Natural killer cell (primary cell): ENCODE measurements at regions not wholly inside any gene's neighbourhood (a gene's known extent, or its start where the extent isn't known, plus 50 kb on each side); places are given as distances from the start of the nearest gene placed in this dataset.
A peak's percentile ranks its signal among the peaks of the same experiment; 100 is the strongest.

ENCODE experiments used
- ATAC-seq, 3 donors: fragments of 150-1000 bp in 2 of 3; fragments of 200-7000 bp in 1 of 3; cut with Tn5 transposase; 1 replicate in 1 of 3; 2 replicates in 2 of 3; pipeline ENCODE4 v1.10.0; 2021; ENCODE audit warnings: mild to moderate bottlenecking in 2 of 3, moderate library complexity in 2 of 3
- DNase-seq, 2 donors: peaks; one replicate each; pipeline versions ENCODE4 v3.0.0 to v3.0.0-alpha.2; 2013 to 2021; ENCODE audit warnings: mixed read lengths in 1 of 2
- H3K27ac ChIP-seq: one replicate; pipeline ENCODE4 v1.5.1; 2013; ENCODE audit warnings: mild to moderate bottlenecking, low read length
- H3K27me3 ChIP-seq: one replicate; pipeline ENCODE4 v1.6.1; 2013; ENCODE audit warnings: low read length; ENCODE audit not compliant: control insufficient read depth, insufficient read depth
- H3K36me3 ChIP-seq: one replicate; pipeline ENCODE4 v1.6.1; 2013; ENCODE audit warnings: low read length; ENCODE audit not compliant: control insufficient read depth, insufficient read depth
- H3K4me1 ChIP-seq: one replicate; pipeline ENCODE4 v1.6.1; 2013; ENCODE audit warnings: low read length; ENCODE audit not compliant: control insufficient read depth, insufficient read depth
- H3K4me3 ChIP-seq: one replicate; pipeline ENCODE4 v1.5.1; 2013; ENCODE audit warnings: low read length
- H3K9me3 ChIP-seq: one replicate; pipeline ENCODE4 v1.6.1; 2013; ENCODE audit warnings: low read length; ENCODE audit not compliant: control insufficient read depth, insufficient read depth
- H3K27ac Mint-ChIP-seq, 2 donors: one replicate each; pipeline ENCODE4 v1.8.0; 2022; ENCODE audit warnings: mild to moderate bottlenecking in 2 of 2, mixed read lengths in 2 of 2, moderate library complexity in 1 of 2
- H3K27me3 Mint-ChIP-seq, 2 donors: one replicate each; pipeline ENCODE4 v1.8.0; 2022; ENCODE audit warnings: low read depth in 2 of 2, mixed read lengths in 2 of 2
- H3K36me3 Mint-ChIP-seq: one replicate; pipeline ENCODE4 v1.8.0; 2022; ENCODE audit warnings: mixed read lengths
- H3K4me1 Mint-ChIP-seq, 2 donors: one replicate each; pipeline ENCODE4 v1.8.0; 2022; ENCODE audit warnings: mixed read lengths in 2 of 2
- H3K4me3 Mint-ChIP-seq: one replicate; pipeline ENCODE4 v1.8.0; 2022; ENCODE audit warnings: mild to moderate bottlenecking, moderate library complexity, mixed read lengths
- H3K9me3 Mint-ChIP-seq, 2 donors: one replicate each; pipeline ENCODE4 v1.8.0; 2022; ENCODE audit warnings: mixed read lengths in 2 of 2
- CTCF ChIP-seq: fragments of 200-600 bp; IDR thresholded peaks from one replicate; pipeline ENCODE4 v1.8.0; 2022; ENCODE audit warnings: antibody characterized with exemption
- WGBS: methylation state at CpG from one replicate; pipeline ENCODE4 v1.1.7; 2013; ENCODE audit warnings: missing lambda C conversion rate; ENCODE audit not compliant: insufficient coverage; 5-methylcytosine and 5-hydroxymethylcytosine counted together
- intact Hi-C: fragments of 100-400 bp; cut with micrococcal nuclease; formaldehyde crosslinking; loops from one replicate; pipeline ENCODE4 v1.14.2; 2022

- intact Hi-C loops = no loop called here
- Mint-ChIP-seq H3K27ac (no peak overlapping the region), H3K27me3 (no peaks in the 10 kb centered on the region), H3K36me3 (no peaks in the 10 kb centered on the region), H3K4me1 (no peaks in the 10 kb centered on the region), H3K4me3 (no peak overlapping the region), H3K9me3 (no peaks in the 10 kb centered on the region)
- no peaks in the 10 kb centered on the region for H3K27me3 ChIP-seq
- no peaks in the 10 kb centered on the region for H3K9me3 ChIP-seq
- H3K4me1 ChIP-seq = no peaks in the 10 kb centered on the region
- H3K4me3 ChIP-seq = no peak overlapping the region
- H3K36me3 ChIP-seq = no peaks in the 10 kb centered on the region
- ATAC-seq (peak in 1 of 3 donors; percentile 8), DNase-seq (no peak)
- no peak overlapping the region for H3K27ac ChIP-seq
- TF ChIP-seq CTCF = no peak
- WGBS = 86% methylated on average over 7 of the region's 7 CpGs
Measured at GRCh38 chr2:172162225-172162733, 59.6 kb upstream of the DLX2 start.

GRCh38 chr2:172162739-172163336, 60.1 kb upstream of the DLX2 start:
- Mint-ChIP-seq H3K27ac (no peak overlapping the region), H3K4me1 (no peaks in the 10 kb centered on the region), H3K27me3 (no peaks in the 10 kb centered on the region), H3K36me3 (no peaks in the 10 kb centered on the region), H3K9me3 (no peaks in the 10 kb centered on the region), H3K4me3 (no peak overlapping the region)
- DNase-seq (no peak), ATAC-seq (no peak)
- intact Hi-C loops = no loop called here
- no peak overlapping the region for H3K27ac ChIP-seq
- no peak overlapping the region for H3K4me3 ChIP-seq
- WGBS = 95% methylated on average over 9 of the region's 9 CpGs
- no peaks in the 10 kb centered on the region for H3K36me3 ChIP-seq
- no peaks in the 10 kb centered on the region for H3K9me3 ChIP-seq
- no peaks in the 10 kb centered on the region for H3K4me1 ChIP-seq
- H3K27me3 ChIP-seq = no peaks in the 10 kb centered on the region
- no peak for TF ChIP-seq CTCF

GRCh38 chr2:172168917-172169346, 66.2 kb upstream of the DLX2 start:
- DNase-seq = no peak
- Histone ChIP-seq H3K9me3 (no peaks in the 10 kb centered on the region), H3K4me1 (peaks cover 5% of the 10 kb centered on the region), H3K27me3 (peaks cover 4% of the 10 kb centered on the region), H3K27ac (no peak overlapping the region), H3K36me3 (no peaks in the 10 kb centered on the region), H3K4me3 (no peak overlapping the region)
- Mint-ChIP-seq H3K4me3 (no peak overlapping the region), H3K27me3 (peaks cover 9 to 10% of the 10 kb centered on the region in 2 donors), H3K9me3 (no peaks in the 10 kb centered on the region), H3K27ac (no peak overlapping the region), H3K36me3 (no peaks in the 10 kb centered on the region), H3K4me1 (peaks cover 7 to 11% of the 10 kb centered on the region in 2 donors)
- no peak for ATAC-seq
- WGBS = 70% methylated on average over 3 of the region's 3 CpGs
- intact Hi-C loops = no loop called here
- no peak for TF ChIP-seq CTCF

GRCh38 chr2:172169611-172170010, 66.9 kb upstream of the DLX2 start:
- ATAC-seq (peak in 1 of 3 donors; percentile 22), DNase-seq (no peak)
- peaks cover 4% of the 10 kb centered on the region for H3K27me3 ChIP-seq
- H3K36me3 ChIP-seq = no peaks in the 10 kb centered on the region
- Mint-ChIP-seq H3K9me3 (no peaks in the 10 kb centered on the region), H3K4me3 (no peak overlapping the region), H3K36me3 (no peaks in the 10 kb centered on the region), H3K27ac (no peak overlapping the region), H3K4me1 (peaks cover 7 to 11% of the 10 kb centered on the region in 2 donors), H3K27me3 (peaks cover 9 to 10% of the 10 kb centered on the region in 2 donors)
- H3K4me1 ChIP-seq = peaks cover 5% of the 10 kb centered on the region
- H3K27ac ChIP-seq = no peak overlapping the region
- no peaks in the 10 kb centered on the region for H3K9me3 ChIP-seq
- intact Hi-C loops = loop anchor here (5.0 kb wide), 1 partner anchor 763 kb away; no protein-coding TSS in a partner anchor
- TF ChIP-seq CTCF = no peak
- no peak overlapping the region for H3K4me3 ChIP-seq
